ENCODE measurements at regions not wholly inside any gene's neighbourhood (a gene's known extent, or its start where the extent isn't known, plus 50 kb on each side); places are given as distances from the start of the nearest gene placed in this dataset.
"Not testable (repeated sequence)": the region's sequence is repeated elsewhere in the genome, so short reads cannot be mapped to it uniquely, and the experiment has no call there.

DNA sequence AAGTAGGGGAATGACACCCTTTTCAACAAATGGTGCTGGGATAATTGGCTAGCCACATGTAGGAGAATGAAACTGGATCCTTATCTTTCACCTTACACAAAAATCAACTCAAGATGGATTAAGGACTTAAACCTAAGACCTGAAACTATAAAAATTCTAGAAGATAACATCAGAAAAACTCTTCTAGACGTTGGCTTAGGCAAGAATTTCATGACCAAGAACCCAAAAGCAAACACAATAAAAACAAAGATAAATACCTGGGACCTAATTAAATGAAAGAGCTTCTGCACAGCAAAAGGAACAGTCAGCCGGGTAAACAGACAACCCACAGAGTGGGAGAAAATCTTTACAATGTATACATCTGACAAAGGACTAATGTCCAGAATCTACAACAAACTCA is 345.5 kb downstream of the GPD2 start:
- not testable (repeated sequence) for DNase-seq

DNA sequence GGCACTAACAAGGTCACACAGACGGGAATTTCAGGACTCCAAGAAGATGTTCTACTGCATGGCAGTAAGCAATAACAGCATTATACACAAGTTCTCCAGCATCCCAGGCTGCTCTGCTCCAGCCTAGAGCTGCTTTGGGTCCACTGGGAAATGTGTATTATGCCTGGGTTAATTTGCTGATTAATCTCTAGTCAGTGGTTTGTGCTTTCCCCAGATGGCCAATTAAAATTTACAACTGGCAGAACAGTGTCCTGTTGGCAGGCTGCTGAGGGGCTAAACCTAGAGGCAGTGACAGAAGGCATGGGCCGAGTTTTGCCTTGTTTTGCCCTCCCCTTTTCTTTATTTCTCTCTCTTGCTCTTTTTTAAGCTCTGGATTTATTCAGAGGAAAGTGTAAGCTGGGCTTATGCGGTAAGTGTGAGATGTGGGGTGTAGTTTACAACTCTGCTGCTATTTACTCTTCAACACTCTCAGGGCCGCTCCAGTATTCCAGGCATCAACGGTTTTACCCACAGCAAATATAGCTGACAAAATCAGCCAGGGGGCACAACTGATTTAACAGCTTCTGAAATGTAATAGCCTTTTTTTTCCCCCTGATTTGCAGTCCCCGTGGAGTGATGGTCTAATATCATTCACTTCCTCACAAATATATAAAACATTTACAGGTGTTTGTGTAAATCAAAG is 348.0 kb downstream of the GPD2 start:
- no peak for DNase-seq

DNA sequence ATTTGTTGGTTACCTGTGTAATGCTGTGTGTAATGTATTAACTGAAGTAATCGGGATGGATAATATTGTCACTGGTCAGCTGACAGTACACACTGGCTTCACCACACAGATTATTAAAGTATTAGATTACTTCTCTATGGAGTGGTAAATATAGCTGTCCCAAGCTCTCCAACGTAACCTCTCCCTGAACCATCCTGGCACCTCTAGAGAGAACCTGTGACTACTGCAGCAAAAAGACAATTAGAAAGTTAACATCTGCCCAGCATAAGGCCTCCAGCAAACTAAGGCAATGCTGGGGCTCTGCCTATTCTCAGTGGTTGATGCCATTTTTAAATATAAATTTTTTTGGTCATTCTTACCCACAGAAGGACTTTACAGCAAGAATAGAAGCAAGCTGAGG is 351.3 kb downstream of the GPD2 start:
- DNase-seq = no peak

DNA sequence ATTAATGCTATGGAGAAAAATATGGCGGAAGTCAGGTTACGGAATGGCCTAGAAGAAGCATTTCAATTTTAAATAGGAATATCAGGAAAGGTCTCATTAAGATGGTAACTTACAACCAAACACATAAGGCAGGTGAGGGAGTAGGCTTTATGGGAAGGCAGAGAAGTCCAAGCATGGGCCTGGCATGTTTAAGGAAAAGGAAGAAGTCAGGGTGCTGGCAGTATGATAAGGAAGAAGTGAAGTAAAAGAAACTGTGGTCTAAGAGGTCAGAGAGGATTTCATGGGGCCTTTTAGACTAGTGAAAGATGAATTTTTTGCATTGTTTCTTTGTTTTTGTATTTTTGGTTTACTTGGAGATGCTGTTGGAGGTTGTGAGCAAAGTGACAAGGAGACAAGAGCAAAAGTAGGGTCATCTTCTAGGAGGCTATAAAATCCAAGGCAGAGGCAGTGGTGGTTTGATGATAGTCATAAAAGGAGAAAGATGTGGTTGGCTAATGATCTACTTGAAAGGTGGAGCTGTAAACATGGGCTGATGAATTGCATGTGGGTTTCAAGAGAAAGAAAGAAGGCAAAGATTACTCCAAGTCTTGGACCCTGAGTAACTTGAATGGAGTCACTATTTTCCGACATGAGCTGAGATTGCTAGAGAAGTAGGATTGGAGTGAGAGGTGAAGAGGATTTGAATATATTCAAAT is 354.3 kb downstream of the GPD2 start:
- no peak for DNase-seq

DNA sequence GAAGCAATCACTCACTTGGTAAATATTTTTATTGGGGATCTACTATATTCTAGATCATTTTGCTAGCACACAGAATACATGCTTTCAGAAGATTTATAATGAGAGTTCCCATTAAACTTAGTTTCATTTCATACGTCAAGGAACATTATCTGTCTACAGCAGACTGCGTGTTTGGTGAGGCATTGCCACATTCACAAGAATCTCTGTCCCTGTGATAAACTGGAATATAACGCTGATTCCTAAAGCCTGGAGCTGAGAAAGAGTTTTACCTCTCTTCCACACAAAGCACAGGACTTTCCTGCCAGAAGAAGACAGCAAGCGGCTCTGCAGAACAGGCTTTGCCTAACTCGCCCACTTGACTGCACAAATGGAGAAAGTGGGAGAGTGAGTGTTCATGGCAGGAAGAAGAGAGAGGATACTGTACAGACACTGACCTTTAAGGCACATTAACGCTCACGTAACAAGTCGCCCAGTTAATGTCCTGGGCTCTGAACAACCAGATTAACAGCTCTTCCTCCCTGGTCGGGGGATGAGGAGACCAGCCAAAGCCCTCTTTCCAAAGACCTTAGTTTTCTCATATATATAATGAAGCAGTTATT is 356.2 kb downstream of the GPD2 start:
- DNase-seq = no peak

DNA sequence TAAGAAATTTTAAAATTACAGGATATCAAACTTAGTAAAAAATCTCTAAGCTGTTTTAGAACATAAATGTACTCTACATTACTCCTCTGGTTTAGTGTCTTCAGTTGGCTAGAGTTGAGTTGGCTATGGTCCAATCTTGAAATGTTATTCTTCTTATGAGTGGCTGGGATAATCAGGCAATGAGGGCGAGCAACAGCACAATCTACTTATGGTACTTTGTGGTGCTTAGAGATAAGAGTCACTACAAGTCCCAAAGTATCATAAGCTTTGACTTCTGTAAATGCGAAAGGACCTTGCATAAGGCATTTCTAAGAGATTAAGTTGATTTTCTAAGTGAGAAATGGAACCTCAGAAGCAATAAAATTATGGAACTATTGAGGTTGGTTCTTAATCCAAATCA is 361.7 kb downstream of the GPD2 start:
- DNase-seq = no peak

DNA sequence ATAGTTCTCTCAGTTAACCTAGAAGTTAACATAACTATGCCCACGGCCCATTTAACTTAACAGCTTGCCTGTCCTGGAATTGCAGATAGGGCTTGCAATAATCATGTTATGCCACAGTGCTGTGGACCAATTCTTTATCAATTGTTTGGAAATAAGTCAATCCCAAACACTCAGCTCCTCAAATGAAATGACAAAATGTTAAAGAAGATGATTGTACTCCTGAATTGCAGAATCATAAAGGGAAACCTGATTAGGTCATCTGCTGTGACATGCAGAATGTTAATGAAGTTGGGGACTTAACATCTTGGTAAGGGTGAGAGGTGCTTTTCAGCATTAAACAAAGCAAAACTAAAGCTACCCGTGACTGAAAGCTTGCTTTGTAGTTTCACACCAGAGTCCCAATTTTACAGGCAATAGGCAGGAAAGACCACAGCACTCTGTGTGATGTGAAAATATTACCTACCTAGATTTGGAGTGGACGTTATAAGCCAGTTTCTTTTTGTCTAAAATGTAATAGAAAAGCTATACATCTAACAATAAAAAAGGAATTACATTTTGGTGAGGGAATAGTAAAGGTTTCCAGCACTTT is 364.0 kb downstream of the GPD2 start:
- DNase-seq = no peak

DNA sequence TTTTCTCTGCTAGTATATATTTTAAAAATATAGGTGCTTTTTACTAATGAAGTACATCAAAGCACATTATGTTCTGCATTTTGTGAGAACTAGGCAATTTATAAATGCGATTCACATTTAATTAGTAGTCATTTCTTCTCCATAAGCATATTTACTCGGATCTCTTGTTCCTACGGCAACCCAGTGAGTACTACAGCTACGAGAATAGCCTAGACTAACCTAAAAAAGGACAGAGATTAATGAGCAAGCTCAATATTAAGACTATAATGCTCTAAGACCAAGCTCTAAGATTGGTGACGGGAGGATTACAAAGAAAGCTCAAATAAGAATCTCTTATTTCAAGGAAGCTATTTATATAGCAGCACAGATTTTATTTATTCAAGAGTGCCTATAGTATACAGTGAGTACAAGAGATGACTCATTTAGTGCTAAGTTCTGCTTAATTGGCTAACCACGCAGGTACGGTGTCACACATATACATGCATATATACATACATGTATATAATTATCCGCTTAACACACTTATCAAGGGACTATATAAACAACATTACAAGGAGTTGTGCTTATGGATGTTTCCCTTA is 364.7 kb downstream of the GPD2 start:
- DNase-seq = no peak

DNA sequence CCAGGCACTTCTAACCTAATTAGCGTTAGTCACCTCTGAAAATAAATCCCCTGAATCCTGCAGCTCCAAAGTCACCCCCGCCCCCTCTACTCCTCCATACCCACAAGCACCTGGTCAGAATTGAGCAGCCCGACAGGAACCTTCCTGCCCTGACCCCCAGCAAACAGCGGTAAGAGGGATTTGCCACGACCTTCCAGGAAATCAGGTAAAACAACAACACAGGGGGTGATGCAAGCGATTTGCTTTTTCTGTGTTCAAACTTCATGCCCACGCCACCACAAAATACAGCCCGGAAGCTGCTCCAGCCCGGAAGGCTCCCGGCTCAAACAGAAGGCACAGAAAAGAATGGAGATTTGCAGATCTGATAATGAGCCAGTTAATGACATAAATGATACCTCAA is 367.1 kb downstream of the GPD2 start:
- DNase-seq = no peak

DNA sequence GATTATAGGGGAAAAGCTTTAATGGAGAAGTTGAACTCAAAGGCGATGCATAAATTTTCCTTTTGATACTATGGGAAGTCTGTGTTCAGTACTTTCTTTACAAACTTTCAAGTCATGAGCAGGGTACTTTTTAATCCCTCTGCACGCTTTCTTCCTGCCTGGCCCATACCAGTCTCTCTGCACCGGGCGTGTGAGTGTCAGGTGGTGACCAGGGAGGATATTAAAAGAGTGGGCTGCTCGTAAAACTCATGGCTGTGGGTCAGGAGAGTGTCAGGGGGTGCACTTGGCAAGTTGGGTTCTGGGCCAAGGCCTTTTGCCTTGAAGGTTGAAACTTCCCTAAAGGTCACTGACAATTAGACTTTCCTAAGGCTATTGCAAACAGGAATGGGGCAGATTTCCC is 367.8 kb downstream of the GPD2 start:
- no peak for DNase-seq

DNA sequence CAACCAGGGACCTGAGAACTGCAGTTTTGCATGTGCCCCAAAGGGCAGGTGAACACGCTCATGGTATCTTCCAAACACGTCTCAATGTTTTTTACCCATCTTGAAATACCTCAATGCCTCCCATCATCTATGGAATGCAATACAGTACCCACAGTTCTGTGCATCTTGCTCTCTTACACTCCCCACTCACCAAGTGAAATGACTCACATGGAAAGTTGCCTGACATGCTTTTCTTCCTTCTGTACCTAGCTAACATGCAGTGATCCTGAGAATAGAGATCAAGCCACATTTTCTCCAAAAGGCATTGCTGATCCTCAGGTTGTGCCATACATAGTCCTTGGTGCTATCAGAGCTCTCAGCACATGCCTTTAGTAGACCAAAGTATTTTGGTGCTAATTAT is 373.9 kb downstream of the GPD2 start:
- DNase-seq = no peak

DNA sequence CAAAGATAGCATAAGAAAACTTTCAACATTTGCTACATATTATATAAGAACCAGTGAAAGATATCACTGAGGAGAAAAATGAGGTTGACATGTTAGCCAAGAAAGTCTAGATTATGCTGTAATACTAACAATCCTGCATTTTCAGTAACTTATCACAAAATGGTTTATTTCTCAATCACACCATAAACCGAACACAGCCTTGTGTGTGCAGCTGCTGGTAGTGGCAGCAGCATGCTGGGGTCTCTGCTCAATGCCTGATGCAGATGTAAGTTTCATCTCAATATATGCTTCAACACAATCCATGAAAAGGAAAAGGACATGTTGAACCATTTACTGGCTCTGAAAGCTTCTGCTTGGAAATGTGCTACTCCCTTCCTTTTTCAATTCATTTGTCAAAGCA is 376.3 kb downstream of the GPD2 start:
- DNase-seq = no peak

DNA sequence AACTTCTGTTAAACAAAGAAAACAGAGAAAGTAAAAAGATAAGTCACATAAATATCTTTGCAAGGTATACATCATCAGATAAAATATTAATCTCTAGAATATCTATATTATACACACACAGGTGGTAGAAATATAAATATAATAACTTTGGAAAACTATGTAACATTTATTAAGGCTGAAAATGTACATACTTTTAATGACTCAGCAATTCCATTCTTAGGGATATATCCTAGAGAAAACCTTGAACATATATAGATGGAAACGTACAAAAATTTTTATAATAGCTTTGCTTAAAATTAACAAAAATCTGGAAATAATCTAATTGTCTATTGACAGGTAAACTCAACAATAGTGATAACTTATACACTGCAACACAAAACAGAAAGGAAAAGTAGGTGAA is 381.3 kb downstream of the GPD2 start:
- DNase-seq = no peak

DNA sequence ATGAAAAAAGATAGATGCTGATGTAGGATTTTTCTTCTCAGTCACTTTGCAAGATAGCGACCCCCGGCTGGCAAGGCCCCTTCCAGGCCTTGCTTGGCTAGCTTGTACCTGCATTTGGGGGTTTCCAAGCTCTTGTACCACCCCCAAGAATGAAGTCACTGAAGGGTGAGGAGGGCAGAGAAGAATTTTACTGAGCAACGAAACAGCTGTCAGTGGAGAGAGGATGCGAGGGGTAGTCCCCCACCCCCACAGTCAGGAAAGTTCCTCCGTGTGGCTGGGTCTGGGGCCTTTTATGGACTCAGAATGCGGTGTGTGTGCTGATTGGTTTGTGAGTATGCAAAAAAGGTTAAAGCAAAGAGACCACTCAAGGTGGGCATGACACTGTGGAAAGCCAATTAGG is 382.0 kb downstream of the GPD2 start:
- no peak for DNase-seq

DNA sequence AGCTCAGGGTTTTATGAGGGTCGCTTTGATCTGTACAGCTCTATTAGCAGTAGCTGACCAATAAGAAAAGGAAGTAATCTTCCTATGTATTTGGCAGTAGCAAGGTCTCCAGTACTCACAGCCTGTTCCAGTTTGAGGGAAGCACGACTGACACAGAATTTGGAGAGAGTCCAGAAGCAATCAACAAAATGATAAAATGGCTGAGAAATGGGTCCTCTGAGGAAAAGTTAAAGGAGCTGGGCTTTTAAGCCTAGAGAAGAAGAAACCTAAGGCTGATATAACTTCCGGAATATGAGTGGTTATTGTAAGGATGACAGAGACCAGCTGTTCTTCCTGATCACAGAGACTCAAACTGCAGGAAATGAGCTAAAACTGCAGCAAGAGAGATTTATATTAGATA is 382.8 kb downstream of the GPD2 start:
- no peak for DNase-seq

DNA sequence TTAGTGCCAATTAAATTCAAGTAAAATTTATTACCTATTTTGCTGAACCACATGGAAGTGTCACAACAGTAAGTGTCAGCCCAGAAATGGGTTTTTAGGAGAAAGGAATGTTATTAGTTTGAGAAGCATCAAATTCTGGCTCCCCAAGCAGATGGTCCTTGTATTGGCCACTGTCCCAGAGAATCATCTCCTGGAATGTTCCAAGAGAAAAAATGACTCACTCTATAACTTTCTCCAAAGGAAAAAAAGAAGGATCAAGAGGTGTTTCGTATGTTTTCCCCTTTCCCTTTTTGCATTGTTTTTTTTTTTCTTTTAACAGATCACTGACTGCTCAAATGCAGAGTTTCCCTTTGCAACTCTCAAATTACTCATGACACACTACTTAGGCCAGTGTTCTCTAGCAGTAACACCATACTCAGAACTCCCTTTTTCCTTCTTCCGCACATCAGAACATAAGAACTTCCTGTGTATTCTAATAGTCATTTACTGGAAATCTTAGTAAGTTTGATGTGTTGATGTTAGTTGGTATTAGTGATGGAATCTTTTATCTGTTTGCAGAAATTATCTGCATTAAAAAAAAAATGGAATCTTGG is 390.3 kb downstream of the GPD2 start:
- no peak for DNase-seq

DNA sequence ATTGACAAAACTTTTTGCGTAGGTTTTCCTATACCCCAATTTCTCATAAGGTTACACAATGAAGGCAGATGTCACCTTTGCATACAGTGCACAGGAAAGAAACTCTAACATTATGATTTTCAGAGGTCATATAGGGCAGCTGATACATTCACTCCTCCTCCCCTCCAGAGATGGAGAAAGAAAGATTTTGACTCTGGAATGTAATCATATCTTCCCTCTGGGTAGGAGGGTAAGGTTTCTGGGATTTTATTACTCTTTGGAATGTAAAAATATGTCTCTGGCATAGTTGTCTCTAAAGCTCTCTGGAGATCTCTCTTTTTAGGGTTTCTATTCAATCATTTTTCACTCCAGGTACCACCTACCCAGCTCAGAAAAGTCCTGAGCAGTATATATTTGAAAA is 398.3 kb downstream of the GPD2 start:
- DNase-seq = no peak

DNA sequence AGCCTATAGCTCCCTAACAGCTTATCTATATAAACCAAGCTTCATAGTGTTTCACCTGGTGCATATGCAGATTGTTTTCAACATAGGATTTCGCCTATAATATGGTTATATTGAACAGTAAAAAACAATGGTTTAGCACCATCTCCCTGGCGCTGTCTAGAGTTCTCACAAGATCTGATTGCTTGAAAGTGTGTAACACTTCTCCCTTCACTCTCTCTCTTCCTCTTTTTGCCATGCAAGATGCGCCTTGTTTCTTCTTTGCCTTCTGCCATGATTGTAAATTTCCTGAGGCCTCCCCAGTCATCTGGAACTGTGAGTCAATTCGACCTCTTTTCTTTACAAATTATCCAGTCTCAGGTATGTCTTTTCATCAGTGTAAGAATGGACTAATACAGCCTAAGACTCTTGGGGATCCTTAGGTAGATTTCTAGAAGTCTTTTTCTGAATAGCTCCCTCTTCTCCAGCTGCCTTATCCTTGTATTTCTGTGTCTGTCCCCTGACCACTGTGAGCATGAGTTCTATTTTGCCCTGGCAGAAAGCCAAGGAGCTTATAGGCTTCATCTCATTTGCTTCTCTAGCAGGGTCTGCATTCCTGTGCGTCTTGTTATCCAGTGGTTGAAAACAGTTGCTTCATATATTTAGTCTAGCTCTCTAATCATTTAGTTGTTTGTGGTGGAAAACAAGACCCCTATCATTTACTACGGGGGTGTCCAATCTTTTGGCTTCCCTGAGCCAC is 401.6 kb downstream of the GPD2 start:
- DNase-seq = no peak

DNA sequence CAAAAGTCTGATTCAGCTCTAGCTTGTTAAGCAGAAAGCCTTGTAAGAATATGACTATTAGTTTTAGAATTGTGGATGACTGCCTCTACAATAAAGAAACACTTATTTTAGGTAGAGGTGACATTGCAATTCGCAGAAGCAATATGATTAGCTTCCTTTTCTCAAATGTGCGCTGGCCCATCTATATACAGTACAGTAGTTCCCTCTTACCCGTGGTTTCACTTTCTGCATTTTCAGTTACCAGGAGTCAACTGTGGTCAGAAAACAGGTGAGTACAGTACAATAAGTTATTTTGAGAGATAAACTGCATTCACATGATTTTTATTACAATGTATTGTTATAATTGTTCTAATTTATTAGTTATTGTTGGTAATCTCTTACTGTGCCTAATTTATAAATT is 405.1 kb downstream of the GPD2 start:
- DNase-seq = no peak

DNA sequence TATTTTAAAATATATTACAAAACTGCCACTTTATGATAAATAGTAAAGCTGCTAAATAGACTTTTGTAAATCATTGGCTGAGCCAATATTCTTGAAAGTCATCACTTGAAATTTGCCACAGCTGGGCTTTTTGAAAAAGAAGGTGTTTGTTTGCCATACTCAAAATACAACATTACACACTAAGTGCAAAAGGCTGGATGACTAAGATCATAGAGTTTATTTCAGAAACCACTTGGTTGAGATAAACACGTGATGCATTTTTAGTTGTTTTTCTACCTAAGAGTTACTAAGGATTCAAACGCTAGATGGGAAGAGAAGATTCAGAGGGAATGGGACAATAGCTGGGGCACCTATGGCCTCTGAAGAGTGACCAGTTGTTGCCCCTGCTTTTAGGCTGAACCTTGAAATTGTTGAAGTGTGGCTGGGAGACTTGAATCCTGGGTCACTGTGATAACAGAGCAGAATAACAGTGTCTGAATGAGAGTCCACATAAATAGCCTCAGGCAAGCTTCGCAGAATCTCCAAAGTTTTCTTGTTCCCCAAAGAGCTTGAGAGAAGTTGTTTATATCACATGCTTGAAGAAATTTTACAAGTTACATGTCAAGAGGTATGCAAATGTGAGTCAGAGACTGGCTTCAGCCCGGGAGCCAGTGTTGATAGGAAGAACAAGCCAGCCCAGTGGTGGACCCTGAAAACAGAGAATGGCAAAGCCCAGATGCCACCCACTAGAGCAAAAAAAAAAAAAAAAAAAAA is 409.8 kb downstream of the GPD2 start:
- DNase-seq = no peak

DNA sequence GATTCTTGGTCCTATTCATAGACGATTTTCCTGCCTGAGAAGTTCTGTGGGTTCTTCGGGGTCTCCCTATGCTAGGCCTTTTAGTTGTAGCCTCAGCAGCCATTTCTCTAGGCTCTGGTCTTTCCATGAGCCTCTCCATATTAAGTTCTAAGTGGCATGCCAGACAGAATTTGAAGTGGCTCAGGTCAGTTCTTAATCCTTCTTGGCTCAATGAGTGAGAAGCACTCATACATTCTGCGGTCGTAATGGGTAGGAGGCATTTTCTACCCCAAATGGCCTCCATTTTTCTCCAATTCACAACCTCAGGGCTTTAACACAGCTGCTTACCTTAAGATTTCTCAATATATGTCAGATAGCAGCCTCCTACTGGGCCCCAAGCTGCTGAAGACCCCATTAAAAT is 405.3 kb upstream of the GALNT5 start:
- no peak for DNase-seq

DNA sequence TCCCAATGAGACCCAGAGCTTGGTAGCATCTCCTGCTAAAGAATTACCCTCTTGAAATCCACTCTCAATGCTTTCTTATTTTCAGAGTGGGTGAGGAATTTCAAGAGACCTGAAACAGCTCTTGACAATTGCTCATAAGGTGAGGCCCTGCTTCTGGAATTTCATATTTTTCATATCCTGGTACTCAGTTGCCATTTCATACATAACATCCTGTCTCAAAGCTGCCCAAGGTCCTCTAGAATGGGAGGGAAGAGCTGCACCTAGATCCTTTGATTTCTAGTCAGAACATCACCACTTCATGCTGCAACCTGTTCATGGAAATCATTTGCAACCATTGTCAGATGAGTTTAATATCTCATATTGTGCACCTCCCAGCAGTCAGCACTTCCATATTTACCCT is 404.8 kb upstream of the GALNT5 start:
- DNase-seq = no peak

Data from left hindlimb (tissue), 1 donor.